HG03460 (cell line): ENCODE measurements at regions not wholly inside any gene's neighbourhood (a gene's known extent, or its start where the extent isn't known, plus 50 kb on each side); places are given as distances from the start of the nearest gene placed in this dataset.
"Not testable (repeated sequence)": the region's sequence is repeated elsewhere in the genome, so short reads cannot be mapped to it uniquely, and the experiment has no call there.

Experiments
- ATAC-seq: cut with Tn5 transposase; IDR thresholded peaks from one replicate; pipeline ENCODE4 v1.9.1; 2021; ENCODE audit not compliant: unreplicated experiment

DNA sequence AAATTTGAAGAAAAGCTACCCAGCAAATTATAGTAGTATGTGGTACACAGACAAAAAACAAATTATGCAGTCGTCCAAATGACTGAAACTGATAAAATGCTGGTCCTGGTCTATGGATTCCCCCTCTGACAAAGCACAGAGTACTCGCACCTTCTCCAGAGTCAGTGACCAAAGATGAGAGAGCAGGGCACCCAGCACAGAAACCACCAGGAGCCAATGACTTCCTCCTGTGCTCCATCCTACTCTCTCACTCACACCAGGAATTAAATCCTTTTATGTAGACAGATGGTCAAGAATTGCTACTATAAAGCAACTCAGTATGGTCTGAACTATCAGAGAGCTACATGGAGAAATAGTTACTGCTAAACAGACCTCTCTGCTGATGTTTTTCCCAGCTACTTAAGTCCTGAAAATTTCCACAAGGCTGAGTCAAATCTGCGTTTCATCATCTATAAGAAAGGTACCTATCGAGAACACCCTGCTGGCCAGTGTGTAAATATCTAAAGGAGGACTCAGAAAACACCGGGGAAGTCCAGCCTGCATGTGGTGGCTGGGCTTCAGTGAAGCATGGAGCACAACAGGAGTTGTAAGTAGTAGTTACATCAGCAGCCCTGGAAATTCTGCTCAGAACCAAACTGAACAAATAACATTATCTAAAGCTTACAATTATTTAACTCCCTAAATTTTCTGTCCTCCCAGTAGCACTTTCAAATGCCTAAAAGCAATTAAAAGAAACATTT lies 84.5 kb upstream of the FBXO28 start:
- ATAC-seq, result peak; percentile 86

DNA sequence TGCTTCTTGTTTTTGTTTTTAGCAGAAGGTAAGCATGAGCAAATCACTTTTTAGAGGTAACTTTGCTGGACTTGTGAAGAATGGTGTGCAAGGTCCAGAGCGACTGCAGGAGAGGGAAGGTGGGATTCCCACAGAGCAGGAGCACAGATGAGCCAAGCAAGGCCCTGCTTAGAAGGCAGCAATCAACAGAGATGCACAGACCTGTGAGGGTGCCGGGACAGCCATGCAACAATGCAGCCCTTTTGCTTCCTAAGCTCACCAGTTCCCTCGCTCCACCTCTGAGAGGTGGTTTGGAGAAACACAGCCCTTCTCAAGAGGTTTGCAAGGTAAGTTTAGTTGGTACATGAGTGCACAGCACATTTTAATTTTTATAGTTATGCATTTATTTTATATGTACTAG lies 85.1 kb upstream of the FBXO28 start:
- ATAC-seq, result not testable (repeated sequence)

DNA sequence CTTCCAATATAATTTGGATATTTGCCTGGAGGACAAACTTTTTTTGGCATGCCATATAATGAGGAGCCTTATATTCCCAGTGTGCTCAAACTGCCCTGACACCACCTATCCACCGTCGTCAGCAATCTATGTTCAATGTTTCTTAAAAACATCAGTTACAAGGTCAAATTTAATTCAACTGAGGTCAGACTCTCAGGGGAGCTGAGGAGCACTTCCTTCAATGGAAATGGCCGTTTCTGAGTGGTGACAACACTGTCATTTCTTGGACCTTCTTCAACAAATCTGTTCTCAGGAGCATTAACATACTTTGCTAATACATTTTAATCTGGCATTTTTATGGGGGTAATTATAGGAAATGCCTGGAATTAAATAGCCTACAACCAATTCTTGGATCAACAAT lies 90.8 kb upstream of the FBXO28 start:
- ATAC-seq, result not testable (repeated sequence)

DNA sequence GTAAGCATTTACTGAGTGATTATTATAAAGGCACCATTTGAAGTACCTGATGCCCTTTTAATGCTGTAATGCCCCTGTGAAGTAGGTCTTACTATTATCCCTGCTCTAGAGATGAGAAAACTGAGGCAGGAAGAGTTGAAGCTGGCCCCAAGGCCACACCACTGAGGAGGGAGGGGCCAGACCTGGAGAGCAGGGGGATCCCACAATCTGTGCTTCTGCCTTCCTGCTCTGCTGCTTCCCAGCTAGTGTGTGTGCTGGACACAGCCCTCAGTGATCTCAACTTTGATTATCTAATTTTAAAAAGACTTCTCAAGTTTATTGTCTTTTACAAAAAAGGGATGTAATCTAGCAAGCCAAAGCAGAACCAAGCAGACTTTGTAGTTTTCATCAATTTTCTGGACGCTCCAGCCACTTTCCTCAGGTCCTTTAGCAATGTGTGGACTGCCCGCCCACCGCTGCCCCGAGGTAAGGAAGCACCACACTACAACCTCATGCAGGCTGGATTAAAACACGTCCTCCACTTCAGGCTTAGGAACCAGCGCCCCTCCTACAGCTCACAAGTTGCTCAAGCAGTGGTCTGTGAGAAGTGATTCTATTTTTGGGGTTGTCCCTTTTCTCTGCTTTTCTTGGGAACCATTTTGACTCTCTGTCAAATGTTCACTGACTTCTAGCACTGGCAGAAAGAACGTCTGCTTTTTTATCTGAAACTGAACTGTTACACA lies 91.5 kb upstream of the FBXO28 start:
- not testable (repeated sequence) for ATAC-seq

DNA sequence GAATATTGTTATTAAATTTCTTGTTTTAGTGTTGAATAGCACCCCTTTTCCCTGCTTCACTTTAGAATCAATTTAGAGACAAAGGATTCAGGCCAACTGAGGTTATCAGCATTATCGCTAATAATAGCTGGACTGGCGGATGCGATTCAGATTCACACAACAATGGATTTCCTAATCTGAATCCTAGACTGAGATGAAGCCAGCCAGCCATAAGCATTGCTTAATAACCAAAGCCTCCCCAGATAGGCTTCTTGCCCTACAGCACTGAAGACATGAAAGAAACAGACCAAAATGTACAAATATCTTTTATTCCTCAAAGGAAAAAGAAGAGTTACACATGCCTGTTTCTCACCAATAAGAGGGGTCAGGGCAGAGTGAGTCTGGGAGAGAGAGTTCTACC lies 94.0 kb upstream of the FBXO28 start:
- ATAC-seq, result not testable (repeated sequence)

DNA sequence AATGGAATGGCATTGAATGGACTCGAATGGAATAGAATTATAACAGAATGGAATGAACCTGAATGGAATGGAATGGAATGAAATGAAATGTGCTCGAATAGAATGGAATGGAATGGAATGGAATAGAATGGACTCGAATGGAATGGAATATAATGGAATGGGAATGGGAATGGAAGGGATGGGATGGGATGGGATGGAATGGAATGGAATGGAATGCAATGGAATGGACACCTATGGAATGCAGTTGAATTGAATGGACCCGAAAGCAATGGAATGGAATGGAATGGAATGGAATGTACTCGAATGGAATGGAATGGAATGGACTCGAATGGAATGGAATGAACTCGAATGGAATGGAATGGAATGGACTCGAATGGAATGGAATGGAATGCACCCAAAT lies 98.1 kb upstream of the FBXO28 start:
- not testable (repeated sequence) for ATAC-seq

DNA sequence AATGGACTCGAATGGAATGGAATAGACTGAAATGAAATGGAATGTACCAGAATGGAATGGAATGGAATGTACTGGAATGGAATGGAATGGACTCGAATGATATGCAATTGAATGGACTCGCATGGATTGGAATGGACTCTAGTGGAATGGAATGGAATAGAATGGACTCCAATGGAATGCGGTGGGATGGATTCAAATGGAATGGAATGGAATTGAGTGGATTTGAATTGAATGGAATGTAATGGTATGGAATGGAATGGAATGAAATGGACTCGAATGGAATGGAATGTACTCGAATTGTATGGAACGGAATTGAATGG lies 99.6 kb upstream of the FBXO28 start:
- no peak for ATAC-seq

DNA sequence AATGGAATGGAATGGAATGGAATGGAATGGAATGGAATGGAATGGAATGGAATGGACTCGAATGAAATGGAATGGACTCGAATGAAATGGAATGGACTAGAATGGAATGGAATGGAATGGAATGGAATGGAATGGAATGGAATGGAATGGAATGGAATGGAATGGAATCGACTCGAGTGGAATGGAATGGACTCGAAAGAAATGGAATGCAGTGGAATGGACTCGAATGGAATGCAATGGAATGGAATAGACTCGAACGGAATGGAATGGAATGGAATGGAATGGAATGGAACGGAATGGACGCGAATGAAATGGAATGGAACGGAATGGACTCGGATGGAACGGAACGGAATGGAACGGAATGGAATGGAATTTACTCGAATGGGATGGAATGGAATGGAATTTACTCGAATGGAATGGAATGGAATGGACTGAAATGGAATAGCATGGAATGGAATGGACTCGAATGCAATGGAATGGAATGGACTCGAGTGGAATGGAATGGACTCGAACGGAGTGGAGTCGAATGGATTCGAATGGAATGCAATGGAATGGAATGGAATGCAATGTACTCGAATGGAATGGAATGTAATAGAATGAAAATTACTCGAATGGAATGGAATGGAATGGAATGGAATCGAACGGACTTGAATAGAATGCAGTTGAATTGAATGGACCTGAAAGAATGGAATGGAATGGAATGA lies 100.1 kb upstream of the FBXO28 start:
- ATAC-seq, result not testable (repeated sequence)

DNA sequence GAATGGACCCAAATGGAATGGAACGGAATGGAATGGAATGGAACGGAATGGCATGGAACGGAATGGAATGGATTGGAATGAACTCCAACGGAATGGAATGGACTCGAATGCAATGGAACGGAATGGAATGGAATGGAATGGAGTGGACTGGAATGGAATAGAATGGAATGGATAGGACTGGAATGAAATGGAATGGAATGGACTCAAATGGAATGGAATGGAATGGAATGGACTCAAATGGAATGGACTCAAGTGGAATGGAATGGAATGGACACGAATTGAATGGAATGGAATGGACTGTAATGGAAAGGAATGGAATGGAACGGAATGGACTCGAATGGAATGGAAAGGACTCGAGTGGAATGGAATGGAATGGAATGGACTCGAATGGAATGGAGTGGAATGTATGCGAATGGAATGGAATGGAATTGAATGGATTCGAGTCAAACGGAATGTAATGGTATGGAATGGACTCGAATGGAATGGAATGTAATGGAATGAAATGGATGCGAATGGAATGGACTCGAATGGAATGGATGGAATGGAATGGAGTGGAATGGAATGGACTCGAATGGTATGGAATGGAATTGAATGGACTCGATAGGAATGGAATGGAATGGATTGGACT lies 101.0 kb upstream of the FBXO28 start:
- not testable (repeated sequence) for ATAC-seq

DNA sequence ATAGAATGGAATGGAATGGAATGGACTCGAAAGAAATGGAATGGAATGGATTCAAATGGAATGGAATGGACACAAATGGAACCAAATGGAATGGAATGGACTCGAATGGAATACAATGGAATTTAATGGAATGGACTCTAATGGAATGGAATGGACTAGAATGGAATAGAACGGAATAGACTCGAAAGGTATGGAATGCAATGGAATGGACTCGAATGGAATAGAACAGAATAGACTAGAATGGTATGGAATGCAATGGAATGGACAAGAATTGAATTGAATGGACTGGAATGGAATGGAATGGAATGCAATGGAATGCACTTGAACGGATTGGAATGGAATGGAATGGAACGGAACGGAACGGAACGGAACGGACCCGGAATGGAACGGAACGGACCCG lies 101.7 kb upstream of the FBXO28 start:
- not testable (repeated sequence) for ATAC-seq

DNA sequence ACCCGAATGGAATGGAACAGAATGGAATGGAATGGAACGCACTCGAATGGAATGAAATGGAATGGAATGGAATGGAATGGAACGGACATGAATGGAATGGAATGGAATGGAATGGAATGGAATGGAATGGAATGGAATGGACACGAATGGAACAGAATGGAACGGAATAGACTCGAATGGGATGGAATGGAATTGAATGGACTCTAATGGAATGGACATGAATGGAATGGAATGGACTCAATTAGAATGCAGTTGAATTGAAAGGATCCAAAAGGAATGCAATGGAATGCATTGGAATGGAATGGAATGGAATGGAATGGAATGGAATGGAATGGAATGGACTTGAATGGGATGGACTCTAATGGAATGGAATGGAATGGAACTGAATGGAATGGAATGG lies 102.2 kb upstream of the FBXO28 start:
- ATAC-seq, result not testable (repeated sequence)

DNA sequence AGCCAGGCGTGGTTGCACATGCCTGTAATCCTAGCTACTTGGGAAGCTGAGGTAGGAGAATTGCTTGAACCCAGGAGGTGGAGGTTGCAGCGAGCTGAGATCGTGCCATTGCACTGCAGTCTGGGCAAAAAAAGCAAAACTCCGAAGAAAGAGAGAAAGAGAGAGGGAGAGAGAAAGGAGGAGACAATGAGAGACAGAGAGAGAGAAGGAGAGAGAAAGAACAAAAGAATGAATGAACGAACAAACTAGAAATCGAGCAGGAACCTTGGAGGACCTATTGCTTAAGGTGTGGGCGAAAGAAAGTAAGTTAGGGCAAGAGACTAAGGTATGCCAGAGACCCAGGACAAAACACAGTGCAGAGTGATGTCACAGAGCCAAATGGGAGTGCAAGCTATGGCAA lies 102.8 kb upstream of the FBXO28 start:
- not testable (repeated sequence) for ATAC-seq

DNA sequence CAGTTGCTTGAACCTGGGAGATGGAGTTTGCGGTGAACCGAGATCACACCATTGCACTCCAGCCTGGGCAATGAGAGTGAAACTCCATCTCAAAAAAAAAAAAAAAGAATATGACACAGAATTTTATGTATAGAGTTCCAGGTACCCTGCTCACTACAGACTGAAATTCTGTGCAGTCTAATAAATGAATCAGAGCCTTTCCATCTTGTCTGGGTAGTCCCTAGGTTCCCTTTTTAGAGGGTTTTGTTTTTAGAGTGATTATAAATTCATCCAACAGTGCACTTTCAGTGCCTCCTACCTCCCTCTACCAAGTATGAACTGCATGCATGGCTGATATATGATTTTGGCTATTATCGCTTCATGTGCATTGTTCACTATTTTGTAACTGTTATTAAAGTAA lies 107.9 kb upstream of the FBXO28 start:
- not testable (repeated sequence) for ATAC-seq

DNA sequence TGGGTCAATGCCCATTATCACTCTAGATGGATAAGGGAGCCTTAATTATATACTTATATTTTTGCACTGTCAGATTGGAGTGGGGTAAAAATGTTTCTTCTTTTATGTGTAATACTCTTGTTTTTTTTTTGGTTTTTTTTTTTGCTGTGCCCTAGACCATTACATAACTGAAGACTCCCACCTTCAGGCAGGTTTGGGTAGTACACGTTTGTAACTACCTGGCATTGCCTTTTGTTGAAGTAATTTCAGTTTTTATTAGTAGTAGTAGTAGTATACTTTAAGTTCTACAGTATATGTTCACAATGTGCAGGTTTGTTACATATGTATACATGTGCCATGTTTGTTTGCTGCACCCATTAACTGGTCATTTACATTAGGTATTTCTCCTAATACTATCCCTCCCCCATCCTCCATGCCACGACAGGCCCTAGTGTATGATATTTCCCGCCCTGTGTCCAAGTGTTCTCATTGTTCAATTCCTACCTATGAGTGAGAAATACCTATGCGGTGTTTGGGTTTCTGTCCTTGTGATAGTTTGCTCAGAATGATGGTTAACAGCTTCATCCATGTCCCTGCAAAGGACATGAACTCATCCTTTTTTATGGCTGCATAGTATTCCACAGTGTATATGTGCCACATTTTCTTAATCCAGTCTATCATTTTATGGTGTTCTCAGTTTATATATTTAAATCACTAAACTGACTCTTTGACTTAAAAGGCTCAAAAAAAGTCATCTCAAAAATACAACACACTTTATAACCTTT lies 109.2 kb upstream of the FBXO28 start:
- not testable (repeated sequence) for ATAC-seq

DNA sequence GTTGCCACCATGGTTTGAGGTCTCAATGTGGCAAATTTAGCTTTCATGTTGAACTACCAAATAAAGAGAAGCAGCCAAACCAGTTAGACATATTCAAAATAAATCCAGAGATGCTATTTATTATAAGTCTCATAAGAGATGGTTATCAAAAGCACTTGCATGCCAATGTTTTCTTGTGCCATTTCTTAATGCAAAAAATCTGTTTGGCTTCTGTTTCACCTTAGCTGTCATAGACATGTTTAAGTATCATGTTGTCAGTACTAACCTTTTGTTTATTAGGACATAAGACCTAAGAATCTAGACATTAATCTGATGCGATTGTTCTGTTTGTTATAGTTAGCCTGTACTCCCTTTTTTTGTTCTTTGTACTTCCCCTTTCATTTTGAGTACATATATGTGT lies 110.0 kb upstream of the FBXO28 start:
- not testable (repeated sequence) for ATAC-seq

DNA sequence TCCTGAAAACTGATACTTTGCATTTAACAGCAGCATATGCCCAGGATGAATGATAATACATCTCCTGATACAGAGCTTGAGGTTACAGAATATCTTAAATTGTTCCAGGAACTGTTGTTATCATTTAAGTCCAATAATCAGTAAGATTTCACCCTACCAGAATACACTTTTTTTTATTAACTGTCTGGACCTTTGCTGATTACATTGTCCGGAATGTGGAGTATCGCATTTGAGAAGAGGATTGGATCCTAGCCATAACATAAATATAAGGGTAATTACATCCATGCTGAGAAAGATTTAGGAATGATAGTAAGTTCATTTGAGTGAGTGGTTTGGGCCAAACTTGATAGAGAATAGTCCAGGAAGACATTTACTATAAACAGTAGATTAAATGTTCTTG lies 112.2 kb upstream of the FBXO28 start:
- not testable (repeated sequence) for ATAC-seq

DNA sequence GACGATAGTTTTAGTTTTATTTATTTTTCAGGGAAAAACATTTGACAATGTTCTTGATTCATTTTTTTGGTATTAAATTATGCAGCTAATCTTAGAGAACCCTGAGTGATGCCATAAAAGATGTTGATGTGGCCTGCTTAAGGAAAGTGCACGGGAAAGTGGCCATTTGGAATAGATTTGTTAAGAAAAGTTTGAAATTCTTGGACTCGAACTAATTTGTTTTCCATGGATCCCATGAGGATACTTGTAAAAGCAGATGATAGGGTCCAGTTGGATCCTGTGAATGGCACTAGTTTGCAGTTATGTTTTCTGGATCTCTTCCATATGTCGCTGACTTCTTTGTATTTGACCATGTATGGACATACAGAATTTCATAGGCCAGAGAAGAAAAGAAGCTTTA lies 114.2 kb upstream of the FBXO28 start:
- not testable (repeated sequence) for ATAC-seq

DNA sequence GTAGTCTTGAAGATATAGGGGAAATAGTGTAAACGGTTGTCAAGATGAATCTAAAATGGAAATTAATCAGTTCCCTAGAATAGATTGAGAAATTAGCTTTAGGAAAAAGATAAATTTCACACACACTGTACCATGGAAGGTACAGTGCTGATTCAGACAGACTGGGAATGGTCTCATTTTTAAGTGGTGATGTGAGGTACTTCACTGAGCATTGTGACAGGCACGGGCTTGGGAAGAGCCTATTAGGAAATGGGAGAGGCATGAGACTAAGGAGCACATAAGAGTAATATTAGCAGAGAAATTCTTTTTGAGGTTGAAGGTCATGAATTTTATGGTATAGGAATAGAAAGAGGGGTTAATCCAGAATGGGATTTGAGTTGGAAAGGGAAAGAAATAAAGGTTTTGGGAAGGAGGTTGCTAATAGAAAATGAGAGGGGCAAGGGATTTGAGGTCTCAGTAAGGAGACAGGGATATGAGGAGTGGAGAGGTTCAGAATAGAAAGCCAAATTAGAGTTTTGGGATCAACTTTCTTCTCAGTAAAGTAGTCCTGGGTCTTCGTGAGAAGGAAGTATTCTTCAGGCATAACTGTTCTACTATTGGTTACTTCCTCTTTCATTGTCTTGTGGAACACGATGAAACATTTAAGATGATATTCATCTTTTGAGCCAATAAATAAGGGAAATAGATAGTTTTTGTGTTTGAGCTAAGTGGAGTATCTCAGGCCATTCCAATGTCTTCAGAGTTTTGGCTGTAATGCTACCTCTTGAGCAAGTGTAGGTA lies 115.0 kb upstream of the FBXO28 start:
- ATAC-seq, result not testable (repeated sequence)

DNA sequence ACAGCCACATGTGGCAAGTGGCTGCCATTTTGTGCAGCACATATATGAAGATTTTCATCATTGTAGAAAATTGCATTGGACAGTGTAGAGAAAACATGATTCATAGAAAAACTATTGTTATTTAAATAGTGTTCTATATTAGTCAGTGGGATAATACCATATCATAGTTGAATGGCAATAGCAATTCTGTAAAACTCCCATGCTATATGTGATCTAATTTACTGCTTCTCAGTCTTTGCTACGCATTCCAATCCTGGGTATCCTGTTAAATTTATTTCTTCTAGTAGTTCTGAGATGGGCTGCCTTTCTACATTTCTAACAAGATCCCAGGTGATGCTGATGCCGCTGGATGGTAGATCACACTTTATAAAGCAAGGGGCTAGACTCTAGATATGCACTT lies 117.5 kb upstream of the FBXO28 start:
- not testable (repeated sequence) for ATAC-seq
